HG02981 (cell line): ENCODE measurements at regions not wholly inside any gene's neighbourhood (a gene's known extent, or its start where the extent isn't known, plus 50 kb on each side); places are given as distances from the start of the nearest gene placed in this dataset.

Experiments used
- ATAC-seq: cut with Tn5 transposase; IDR thresholded peaks from one replicate; pipeline ENCODE4 v1.9.1; 2021; ENCODE audit warnings: mild to moderate bottlenecking, moderate library complexity; ENCODE audit not compliant: unreplicated experiment

- ATAC-seq = no peak
Observed at GRCh38 chr5:61263072-61263471, 69.0 kb upstream of the ZSWIM6 start.

GRCh38 chr5:61263561-61264272 lies 68.3 kb upstream of the ZSWIM6 start:
- ATAC-seq = no peak

GRCh38 chr5:61264273-61264661 lies 67.8 kb upstream of the ZSWIM6 start:
- ATAC-seq = no peak

GRCh38 chr5:61267116-61267515 lies 64.9 kb upstream of the ZSWIM6 start:
- no peak for ATAC-seq

- ATAC-seq = no peak
Observed at GRCh38 chr5:61268871-61269270, 63.2 kb upstream of the ZSWIM6 start.

GRCh38 chr5:61270510-61271165 lies 61.4 kb upstream of the ZSWIM6 start:
- ATAC-seq = no peak

GRCh38 chr5:61272688-61273087 lies 59.4 kb upstream of the ZSWIM6 start:
- ATAC-seq = no peak

GRCh38 chr5:61273279-61273975 lies 58.6 kb upstream of the ZSWIM6 start:
- no peak for ATAC-seq

GRCh38 chr5:61274511-61274911 lies 57.5 kb upstream of the ZSWIM6 start:
- ATAC-seq = no peak

GRCh38 chr5:61275841-61276240 lies 56.2 kb upstream of the ZSWIM6 start:
- ATAC-seq = no peak

- ATAC-seq = no peak
Observed at GRCh38 chr5:61277190-61277589, 54.9 kb upstream of the ZSWIM6 start.

GRCh38 chr5:61277781-61278180 lies 54.3 kb upstream of the ZSWIM6 start:
- ATAC-seq = no peak

- no peak for ATAC-seq
Observed at GRCh38 chr5:61279725-61280124, 52.3 kb upstream of the ZSWIM6 start.

- peak; percentile 48 for ATAC-seq
Observed at GRCh38 chr5:61280205-61280604, 51.9 kb upstream of the ZSWIM6 start.

GRCh38 chr5:61280761-61281427 lies 51.2 kb upstream of the ZSWIM6 start:
- no peak for ATAC-seq

GRCh38 chr5:61281686-61282085 lies 50.4 kb upstream of the ZSWIM6 start:
- no peak for ATAC-seq
